Activated effector memory CD4-positive, alpha-beta T cell treated with Interleukin-2 at 50 U/mL for 16 hours (primary cell): ENCODE measurements at regions not wholly inside any gene's neighbourhood (a gene's known extent, or its start where the extent isn't known, plus 50 kb on each side); places are given as distances from the start of the nearest gene placed in this dataset.
"Not testable (repeated sequence)": the region's sequence is repeated elsewhere in the genome, so short reads cannot be mapped to it uniquely, and the experiment has no call there.

Source experiments
- DNase-seq: peaks from one replicate; pipeline ENCODE4 v3.0.0-alpha.2; 2020

DNA sequence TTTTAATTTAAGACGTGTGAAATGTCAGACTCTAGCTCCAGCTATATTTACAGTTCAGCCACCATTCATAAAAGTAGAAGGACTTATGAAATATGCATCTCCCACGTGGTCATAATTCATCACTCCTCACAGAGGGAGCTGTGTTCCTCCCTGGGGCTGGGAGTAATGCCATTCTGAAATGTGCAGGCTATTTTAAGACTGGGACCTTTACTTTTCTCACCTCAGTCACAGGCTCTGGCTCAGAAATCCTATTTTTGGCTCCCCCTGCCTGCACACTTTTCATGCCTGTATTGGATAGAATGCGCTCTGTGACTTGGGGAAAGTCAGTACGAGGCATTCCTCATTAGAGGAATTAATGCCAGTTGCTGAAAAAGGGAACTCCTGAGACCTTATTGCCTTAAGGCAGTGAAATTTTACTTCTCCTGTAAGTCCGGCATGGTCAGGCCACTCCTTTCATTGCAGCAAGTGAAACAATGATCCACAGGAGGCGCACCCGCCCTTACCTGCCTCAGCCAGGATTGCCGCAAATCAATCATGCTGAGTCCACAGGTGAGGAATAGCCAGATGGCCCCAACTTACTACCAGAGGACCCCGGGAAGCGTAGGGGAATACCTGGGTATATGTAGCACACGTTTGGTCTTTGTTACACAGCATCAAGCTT lies 1133.2 kb upstream of the TMEM132C start:
- no peak for DNase-seq

DNA sequence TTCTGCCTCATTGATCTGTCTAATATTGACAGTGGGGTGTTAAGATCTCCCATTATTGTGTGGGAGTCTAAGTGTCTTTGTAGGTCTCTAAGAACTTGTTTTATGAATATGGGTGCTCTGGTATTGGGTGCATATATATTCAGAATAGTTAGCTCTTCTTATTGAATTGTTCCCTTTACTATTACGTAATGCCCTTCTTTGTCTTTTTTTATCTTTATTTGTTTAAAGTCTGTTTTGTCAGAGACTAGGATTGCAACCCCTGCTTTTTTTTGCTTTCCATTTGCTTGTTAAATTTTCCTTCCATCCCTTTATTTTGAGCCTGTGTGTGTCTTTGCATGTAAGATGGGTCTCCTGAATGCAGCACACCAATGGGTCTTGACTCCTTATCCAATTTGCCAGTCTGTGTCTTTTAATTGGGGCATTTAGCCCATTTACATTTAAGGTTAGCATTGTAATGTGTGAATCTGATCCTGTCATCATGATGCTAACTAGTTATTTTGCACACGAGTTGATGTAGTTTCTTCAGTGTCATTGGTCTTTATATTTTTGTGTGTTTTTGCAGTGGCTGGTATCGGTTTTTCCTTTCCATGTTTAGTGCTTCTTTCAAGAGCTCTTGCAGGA lies 1126.0 kb upstream of the TMEM132C start:
- not testable (repeated sequence) for DNase-seq

DNA sequence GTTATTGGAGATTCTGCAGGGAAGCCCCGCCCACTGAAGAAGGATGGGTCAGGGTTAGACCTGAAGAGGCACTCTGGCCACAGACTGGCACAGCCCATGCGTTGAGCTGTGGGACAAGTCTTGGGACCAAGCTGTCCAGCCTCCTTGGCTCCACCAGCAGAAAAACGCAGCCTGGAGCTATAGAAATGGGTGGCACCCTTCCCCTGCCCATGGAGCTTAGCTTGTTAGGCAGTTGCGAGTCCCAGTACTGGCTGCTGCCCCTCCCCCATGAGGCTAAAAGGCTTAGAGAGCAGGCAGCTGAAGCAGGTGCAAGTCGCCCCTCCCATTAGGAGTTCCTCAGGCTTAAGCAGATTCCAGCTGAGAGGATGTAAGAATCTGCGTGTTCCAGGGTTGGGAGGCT lies 1124.0 kb upstream of the TMEM132C start:
- DNase-seq = no peak

DNA sequence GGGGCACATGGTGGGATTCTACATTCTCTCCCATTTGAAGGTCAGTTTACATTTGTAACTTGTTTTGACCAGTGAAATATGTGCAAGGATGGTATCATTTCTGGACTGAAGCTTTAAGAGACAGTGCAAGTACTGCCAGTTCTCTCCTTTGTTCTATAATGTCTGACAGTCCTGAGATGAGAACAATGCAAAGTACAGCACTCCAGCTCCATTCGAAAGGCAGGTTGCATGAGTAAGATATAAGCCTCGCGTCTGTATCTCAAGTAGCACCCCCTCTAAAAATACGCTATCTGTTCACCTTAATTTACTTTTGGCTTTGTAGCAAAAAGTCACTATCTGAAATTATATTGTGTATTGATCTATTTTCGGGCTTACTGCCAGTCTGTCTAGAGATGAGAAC lies 1122.2 kb upstream of the TMEM132C start:
- no peak for DNase-seq

DNA sequence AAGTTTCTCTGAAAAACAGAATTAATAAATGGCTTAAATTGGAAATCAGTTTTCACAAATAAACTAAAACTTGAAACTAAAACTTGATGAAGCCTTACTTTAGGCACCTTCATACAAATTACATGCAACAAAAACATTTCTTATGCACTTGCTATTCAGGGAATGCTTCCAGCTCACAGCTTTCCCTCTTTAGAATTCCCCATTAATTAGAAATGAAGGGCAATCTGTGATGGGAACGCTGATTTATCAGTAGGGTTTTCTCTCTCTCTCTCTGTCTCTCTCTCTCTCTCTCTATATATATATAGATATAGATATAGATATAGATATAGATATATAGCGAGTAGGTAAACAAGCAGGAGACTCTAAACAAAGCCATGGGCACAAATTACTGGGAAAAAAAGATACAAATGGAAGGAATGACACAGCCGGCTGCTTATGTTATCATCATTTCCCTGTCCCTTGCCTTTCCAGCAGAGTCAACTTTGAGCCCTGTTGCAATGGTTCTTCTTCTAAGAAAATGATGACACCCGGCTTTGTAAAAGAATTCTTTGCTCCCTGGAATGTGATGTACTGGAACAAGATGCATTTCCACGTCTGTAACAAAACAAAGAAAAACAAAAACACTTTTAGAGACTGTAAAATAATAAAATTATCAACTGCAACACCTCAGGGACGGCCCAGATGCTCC lies 1121.6 kb upstream of the TMEM132C start:
- no peak for DNase-seq

DNA sequence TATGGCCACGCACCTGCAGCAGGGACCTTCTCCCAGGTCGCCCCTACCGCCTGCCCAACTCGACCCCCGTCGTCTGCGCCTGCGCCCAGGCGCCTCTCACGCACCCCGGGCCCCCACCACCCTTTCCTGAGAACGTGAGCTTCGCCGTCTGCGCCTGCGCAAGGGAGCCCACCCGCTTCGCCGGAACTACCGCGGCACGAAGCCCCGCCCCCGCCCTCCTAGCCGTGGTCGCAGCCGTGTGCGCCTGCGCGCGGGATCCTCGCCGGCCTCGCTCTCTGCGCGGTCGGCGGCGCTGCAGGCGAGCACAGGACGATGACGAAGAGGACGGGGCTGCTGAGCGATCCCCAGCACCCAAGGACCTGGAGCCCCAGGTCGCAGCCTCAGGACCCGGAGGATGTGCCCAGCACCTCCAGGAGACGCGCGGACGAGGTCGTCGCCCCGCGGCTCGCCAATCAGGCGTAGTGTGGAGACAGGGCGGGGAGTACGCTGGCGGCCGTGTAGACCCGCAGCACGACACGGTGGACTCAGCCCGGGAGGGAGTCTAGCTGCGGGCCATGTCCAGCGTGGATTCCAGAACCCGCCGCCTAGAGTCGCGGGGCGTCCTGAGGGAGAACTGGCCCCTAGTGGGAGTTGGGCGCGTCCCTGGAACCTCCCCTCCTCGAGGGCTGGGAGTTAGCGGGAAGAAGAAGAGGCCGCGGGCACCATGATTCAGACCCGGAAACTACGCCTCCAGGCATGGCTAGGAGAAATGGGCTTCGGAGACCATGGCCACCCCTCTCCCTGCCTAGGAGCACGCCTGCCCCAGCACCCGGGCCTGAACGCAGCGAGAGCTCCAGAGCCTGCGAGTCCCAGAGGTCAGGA lies 1120.8 kb upstream of the TMEM132C start:
- DNase-seq = peak; percentile 46

DNA sequence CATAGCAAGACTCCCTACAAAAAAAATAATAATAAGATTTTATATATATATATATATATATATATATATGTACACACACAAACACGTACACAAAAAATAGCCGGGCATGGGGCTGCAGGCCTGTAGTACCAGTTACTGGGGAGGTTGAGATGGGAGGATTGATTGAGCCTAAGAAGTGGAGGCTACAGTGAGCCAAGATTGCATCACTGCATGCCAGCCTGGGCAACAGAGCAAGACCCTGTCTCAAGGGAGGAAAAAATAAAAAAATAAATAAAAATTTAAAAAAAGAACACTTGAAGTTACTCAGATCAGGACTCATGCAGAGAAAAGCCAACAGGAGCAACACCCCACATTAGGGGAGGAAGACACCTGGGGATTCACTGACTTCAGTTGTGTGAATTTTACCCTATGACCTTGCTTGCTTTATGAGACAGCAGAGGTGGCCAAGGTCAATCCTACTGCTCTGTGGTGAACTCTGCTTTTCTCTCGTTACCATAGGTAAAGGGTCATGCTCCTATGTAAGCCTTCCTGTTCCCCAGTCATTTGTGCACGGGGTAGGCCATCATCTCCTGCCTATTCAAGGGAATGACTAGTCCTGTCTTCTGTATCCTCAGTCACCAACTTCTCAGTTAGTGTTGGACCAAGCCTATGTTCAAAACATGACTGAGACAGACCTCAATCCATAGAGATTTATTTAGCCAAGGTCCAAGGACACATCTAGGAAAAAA lies 1119.8 kb upstream of the TMEM132C start:
- no peak for DNase-seq

DNA sequence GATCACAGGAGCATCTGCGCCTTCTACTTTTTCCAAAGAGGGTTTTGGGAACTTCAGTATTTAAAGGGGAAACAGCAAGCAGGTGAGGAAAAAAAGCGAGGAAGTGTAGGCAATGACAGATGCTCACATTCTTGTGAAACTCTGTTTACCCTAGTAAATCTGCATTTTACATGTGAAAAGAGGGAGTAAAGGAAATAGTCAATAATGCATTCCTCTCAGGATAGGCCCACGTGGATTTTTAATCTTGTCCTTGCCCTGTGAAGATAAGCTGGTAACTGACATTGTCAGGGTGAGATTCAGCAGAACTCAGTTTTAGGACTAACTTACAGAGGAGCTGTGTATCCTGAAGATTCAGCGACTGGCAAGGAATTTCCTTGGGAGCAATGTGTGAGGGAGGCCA lies 1119.2 kb upstream of the TMEM132C start:
- DNase-seq = no peak

DNA sequence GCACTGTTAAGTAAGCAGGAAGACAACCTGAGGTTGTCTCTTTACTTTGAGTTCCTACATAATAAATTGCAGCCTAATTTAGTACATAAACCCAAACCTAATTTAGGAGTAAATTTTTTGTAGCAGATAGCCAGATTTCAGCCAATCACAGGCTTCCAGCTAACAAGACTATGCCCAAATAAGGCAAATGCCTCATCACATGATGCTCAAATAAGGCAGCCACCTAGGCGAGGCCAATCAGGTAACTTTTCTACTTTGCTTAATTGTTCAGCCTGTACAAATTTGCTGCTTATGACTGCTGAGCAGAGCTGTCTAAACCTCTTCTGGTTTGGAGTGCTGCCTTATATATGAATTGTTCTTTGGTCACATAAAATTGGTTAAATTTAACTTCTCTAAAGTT lies 1118.7 kb upstream of the TMEM132C start:
- DNase-seq = no peak

DNA sequence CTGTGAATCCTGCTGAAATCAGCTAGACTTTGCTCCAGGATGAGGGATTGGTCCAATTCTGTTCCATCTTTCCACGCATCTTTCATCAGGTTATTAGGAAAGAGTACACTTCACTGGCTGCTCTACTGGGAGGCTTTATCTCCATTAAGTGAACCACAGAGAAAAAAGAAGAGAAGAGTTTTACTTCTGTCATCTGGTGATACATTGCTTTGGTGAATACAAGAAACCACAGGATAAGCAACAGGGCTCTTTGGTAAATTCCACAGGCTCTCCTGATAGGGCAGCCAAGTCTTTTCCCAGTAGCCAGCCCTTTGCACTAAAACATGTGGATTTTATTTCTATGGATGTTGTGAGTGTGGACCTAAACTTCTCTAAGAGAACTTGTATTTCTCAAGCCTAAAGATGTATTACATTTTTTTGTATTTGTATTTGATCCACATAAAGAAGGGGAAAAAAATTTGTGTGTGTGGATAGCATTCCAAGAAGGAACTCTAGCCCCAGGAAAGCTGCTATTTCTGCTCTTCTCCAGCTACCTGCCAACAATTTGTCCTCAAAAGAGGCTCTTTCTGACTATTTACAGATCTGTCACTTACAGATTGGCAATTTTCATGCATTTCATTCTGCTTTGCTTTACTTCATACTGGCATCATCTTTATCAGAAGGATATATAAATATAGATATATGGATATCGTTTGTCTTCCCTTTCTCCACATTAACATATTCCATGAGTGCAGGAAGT lies 1117.6 kb upstream of the TMEM132C start:
- DNase-seq = no peak

DNA sequence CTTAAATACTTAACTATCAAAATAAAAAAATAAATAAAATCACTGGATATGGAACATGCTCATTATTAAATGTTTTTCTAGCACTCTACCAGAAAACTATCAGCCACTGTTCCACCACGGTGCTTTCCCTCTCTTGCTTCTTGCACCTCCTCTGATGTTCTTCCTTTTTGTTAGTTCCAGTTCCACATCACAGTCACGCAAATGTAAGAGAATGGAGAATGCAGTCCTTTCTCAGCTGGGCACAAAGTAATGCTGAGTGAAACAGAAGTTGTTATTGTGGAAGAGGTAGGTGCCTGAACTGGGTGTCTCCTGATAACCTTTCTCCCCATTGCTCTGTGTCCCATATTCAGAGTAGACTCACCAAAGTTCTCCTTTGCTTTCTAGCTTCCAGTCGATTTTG lies 1116.9 kb upstream of the TMEM132C start:
- DNase-seq = no peak

DNA sequence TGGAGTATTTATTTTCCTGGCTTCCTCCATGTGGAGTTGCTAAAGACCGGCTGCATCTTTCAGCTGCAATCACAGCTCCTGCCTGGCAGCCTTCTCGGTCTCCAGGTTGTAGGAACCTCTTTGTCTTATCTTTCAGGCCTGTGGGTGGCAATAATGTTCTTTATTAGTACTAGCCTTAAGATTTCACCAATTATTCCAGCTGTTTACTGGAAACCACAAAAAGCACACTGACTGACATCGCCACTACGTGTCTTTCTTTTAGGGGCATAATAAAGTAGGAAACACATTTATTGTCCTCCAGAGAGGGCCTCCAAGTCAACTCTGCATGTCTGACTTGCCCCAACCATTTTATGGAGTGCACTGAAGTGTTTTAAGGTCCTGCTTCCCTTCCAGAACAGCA lies 1116.5 kb upstream of the TMEM132C start:
- no peak for DNase-seq

DNA sequence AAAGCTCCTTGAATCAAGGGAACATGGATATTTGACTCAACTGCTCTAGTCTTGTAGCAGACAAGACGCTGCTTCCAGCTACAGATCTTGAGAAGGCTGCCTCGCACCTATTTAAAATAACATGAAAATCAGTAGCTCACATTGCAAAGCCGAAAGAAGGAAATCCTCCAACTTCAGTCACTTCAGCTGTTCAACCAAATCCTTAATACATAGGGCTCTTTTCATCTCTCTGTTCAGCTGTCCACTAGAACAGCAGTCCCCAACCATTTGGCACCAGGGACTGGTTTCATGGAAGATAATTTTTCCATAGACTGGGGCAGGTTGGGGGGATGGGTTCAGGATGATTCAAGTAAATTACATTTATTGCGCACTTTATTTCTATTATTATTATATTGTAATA lies 1116.0 kb upstream of the TMEM132C start:
- DNase-seq = no peak

DNA sequence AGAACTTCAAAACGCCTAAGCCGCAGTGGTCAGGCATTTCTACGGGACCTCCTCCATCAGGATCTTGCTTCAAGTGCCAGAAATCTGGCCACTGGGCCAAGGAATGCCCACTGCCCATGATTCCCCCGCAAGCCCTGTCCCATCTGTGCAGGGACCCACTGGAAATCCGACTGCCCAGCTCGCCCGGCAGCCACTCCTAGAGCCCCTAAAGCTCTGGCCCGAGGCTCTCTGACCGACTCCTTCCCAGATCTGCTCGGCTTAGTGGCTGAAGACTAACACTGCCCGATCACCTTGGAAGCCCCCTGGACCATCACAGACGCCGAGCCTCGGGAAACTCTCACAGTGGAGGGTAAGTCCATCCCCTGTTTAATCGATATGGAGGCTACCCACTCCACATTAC lies 1113.0 kb upstream of the TMEM132C start:
- no peak for DNase-seq

DNA sequence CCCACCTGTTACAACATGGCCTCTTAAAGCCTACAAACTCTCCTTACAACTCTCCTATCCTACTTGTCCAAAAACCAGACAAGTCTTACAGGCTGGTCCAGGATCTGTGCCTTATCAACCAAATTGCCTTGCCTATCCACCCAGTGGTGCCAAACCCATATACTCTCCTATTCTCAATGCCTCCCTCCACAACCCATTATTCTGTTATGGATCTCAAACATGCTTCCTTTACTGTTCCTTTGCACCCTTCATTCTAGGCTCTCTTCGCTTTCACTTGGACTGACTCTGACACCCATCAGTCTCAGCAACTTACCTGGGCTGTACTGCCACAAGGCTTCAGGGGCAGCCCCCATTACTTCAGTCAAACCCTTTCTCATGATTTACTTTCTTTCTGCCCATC lies 1112.1 kb upstream of the TMEM132C start:
- not testable (repeated sequence) for DNase-seq

DNA sequence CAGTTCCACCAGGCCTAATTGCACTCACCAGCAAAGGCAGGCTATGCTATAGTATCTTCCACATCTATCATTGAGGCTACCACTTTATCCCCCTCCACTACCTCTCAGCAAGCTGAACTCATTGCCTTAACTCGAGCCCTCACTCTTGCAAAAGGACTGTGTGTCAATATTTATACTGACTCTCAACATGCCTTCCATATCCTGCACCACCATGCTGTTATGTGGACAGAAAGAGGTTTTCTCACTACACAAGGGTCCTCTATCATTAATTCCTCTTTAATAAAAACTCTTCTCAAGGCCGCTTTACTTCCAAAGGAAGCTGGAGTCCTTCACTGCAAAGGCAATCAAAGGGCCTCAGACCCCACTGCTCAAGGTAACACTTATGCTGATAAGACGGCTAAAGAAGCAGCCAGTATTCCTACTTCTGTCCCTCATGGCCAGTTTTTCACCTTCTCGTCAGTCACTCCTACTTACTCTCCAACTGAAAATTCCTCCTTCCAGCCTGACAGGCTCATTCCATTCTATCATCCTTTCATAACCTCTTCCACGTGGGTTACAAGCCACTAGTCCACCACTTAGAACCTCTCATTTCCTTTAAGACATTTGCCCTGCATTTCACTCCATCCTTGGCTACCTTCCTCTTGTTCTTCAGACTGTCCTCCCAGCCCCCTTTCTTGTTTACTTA lies 1110.9 kb upstream of the TMEM132C start:
- not testable (repeated sequence) for DNase-seq

DNA sequence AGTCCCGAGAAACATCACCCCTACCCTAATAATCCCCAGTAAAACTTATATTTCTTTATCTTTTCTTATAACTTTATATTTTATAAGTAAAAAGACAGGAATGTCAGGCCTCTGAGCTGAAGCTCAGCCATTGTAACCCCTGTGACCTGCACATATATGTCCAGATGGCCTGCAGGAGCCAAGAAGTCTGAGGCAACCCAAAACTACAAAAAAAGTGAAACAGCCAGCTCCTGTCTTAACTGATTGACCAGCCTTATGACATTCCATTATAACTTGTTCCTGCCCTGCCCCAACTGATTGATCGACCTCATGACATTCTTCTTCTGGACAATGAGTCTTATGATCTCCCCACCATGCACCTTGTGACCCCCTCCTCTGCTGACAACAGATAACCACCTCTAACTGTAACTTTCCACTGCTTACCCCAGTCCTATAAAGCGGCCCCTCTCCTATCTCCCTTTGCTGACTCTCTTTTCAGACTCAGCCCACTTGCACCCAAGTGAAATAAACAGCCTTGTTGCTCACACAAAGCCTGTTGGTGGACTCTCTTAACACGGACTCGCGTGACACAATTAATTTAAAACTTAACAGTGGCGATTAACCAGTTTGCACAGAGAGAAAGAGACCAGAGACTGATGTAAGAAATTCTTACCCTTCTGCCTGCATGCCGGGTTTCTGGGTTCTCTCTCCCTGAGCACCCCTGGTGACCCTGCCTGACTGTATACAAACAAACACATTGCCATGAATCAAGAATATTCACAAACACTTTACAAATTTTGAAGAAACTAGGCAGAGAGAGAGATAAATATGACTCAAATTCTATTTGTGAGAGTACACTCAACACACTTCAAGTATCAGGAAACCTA lies 1109.2 kb upstream of the TMEM132C start:
- not testable (repeated sequence) for DNase-seq

DNA sequence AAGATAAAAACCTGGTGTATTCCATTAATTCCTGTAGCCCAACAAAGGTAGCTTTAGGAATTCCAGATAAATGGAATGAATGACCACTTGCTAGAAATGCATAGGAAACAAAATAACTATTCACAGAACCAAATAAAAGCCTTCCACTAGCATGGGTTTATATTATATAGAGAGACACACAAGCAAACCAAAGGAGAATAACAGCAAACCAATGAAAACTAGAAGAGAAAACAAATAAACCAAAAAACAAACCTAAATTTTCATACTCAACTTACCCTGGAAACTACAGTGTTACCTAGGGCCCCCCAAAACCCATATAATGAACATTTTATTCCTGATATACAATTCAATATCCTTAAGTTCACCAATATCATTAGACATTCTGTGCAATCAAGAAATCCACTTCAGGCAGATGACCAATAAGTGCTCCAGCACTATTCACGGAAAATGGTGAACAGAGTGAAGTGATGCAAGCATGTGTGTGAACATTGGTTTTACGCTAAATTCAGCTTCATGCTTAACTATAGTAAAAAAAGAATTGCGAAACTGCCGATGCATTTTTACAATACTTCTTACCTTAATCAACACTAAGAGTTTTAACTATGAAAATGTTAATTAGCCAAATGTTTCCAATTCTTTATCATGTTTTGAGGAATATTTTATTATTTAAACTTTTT lies 1108.4 kb upstream of the TMEM132C start:
- DNase-seq = no peak

DNA sequence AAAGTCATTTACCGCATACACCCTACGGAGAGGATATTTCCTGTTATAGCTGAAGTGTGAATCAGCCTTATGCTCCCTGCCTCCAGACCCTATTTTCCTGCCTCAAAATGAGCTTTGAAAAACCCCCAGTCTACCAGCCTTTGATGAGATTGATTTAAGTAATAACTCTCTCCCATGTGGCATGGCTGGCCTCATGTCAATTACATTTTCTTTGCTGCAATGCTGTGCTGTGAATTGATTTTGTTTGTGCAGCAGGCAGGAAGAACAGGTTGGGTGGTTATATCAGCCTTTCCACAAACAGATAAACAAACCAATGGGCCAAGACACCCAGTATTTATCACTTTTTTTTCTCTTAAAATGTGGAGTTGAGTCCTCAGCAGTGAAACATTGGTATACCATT lies 1105.5 kb upstream of the TMEM132C start:
- no peak for DNase-seq

DNA sequence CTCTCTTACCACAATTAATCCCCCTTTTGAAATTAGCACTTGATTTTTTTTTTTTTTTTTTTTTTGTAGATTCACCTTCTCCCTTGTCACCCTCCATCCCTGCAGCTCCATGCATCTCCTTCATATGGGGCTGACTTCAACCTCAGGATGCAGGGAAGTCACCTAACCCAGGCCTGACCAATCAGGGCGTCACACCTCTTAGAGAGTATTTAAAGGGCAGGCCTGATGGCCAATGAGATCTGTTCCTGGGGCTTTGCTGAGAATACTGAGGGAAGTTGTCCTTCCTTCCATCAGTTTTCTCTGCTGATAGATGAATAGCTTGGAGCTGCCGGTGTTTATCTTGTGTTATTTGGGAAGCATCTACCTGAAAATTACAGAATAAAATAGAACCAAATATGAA lies 1104.7 kb upstream of the TMEM132C start:
- no peak for DNase-seq
